HG03108 (cell line): ENCODE measurements at regions not wholly inside any gene's neighbourhood (a gene's known extent, or its start where the extent isn't known, plus 50 kb on each side); places are given as distances from the start of the nearest gene placed in this dataset.
"Not testable (repeated sequence)": the region's sequence is repeated elsewhere in the genome, so short reads cannot be mapped to it uniquely, and the experiment has no call there.

ENCODE experiments used
- ATAC-seq: cut with Tn5 transposase; IDR thresholded peaks from one replicate; pipeline ENCODE4 v1.9.1; 2021; ENCODE audit warnings: moderate library complexity; ENCODE audit not compliant: unreplicated experiment

- ATAC-seq: no peak
These were observed 52.7 kb upstream of the LARP1 start for GRCh38 chr5:154702477-154702876.

- ATAC-seq: not testable (repeated sequence)
These were observed 53.5 kb upstream of the LARP1 start for GRCh38 chr5:154701725-154702124.

DNA sequence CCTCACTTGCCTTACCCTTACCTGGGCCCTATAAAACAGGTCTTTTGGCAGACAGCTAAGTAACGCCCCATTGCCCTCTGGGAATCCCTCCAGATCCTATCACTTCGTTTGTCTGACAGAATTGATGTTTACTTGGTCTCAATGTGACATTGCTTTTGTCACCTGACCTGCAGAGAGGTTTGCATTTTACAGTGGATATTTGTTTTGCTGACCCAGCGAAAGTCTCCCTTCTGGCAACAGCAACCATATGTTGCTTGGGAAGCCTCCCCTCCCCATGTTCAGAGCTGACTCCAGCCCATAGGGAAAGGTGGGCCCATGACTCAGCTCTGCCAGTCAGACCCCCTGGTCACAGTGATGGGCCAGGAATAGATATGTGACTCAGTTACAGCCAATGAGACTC is 54.0 kb upstream of the LARP1 start:
- no peak for ATAC-seq

DNA sequence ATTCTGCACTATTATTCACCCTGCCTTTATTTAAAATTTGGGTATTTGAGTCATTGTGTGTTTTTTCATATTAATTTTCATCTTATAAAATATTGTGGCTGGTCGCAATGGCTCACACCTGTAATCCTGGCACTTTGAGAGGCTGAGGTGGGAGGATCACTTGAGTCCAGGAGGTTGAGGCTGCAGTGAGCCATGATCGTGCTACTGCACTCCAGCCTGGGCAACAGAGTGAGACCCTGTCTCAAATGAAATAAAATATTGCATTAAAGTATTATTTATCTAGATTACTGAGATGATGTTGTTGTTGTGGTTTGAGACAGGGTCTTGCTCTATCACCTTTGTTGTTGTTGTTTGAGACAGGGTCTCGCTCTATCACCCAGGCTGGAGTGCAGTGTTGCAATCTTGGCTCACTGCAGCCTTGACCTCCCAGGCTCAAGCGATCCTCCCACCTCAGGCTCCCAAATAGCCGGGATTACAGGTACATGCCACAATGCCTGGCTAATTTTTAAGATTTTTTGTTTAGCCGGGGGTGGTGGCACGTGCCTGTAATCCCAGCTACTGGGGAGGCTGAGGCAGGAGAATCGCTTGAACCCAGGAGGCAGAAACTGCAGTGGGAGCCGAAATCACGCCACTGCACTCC is 54.8 kb upstream of the LARP1 start:
- not testable (repeated sequence) for ATAC-seq

DNA sequence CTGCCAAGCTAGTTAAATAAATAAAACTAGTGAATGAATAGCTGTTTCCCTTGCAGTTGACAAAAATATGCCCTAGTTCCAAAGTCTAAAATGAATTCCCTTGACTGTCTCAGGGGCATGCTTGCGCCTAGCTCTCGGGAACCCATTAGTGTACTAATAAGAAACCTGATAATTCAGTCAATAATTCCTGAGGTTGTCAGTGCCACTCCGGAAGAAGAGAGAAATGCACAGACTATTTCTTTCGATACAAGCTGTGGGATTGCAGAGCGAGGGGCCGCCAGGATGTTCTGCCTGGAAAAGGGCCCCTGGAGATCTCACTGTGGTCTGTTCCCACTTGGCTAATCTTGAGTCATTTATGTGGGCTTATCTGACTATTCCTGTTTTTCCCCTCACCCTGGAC is 56.4 kb upstream of the LARP1 start:
- no peak for ATAC-seq

DNA sequence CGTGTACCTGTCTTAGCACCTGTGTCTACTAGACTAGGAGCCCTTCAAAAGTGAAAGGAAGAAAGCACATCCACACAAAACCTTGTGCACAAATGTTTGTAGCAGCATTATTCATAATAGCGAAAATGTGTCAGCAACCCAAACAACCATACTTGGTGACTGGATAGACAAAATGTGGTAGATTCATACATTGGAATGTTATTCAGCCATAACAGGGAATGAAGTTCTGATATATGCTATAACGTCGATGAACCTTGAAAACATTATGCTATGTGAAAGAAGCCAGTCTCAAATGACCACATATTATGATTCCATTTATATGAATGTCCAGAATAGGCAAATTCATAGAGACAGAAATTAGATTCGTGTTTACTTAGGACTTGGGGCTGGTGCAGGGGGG is 57.8 kb upstream of the LARP1 start:
- ATAC-seq: no peak

DNA sequence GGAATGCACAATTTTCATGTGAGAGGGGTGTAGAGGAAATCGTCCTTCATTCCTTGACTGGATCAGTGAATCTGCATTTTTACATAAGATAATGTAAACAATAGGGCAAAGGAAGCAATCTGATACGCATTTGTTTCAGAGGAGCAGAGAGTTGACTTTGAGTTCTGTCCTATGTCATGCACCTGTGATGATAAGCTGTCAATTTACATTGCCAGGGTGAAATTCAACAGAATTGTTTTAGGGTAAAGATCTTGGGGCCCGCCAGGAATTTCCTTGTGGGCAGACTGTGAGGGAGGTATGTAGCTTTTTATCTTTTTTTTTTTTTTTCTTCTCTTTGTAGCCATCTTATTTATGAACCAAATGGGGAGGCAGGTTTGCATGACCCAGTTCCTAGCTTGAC is 58.3 kb upstream of the LARP1 start:
- no peak for ATAC-seq

DNA sequence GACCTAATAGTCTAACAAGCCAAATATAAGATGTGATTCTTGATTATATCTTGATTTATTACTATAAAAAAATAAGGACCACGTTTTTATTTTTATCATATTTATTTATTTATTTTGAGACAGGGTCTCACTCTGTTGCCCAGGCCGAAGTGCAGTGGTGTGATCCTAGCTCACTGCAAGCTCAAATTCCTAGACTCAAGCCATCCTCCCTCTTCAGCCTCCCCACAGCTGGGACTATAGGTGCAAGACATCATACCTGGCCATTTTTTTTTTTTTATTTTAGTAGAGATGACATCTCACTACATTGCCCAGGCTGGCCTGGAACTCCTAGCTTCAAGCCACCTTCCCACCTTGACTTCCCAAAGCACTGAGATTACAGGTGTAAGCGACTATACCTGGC is 61.0 kb upstream of the LARP1 start:
- no peak for ATAC-seq

- no peak for ATAC-seq
These were observed 64.7 kb upstream of the LARP1 start for GRCh38 chr5:154690488-154690887.

GRCh38 chr5:154686490-154686889 is 68.7 kb upstream of the LARP1 start:
- ATAC-seq: no peak

- peak; percentile 29 for ATAC-seq
These were observed 71.9 kb upstream of the LARP1 start for GRCh38 chr5:154683101-154683880.

DNA sequence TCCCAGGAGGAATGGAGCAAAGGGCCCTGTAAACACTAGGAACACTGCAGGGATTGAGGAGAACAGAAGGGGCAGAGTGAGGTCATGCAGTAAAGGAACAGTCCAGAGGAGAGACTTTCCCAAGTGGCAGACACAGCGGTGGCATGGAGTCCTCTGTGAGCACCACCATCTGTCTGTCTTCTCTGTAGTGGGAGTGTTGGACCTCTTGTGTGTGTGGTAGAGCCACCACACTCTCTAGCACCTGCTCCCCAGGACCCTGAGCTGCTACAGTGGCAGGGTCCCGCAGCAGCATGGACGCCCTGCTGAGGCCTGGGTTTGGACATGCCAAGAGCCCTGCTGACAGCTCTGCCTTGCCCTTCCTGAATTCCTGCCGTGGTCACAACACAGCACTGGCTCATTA is 75.7 kb upstream of the LARP1 start:
- no peak for ATAC-seq

GRCh38 chr5:154677921-154678320 is 77.3 kb upstream of the LARP1 start:
- ATAC-seq: no peak

GRCh38 chr5:154676508-154676907 is 78.7 kb upstream of the LARP1 start:
- ATAC-seq: no peak

GRCh38 chr5:154674029-154674428 is 81.1 kb upstream of the LARP1 start:
- ATAC-seq: no peak

GRCh38 chr5:154673506-154673905 is 81.7 kb upstream of the LARP1 start:
- no peak for ATAC-seq

DNA sequence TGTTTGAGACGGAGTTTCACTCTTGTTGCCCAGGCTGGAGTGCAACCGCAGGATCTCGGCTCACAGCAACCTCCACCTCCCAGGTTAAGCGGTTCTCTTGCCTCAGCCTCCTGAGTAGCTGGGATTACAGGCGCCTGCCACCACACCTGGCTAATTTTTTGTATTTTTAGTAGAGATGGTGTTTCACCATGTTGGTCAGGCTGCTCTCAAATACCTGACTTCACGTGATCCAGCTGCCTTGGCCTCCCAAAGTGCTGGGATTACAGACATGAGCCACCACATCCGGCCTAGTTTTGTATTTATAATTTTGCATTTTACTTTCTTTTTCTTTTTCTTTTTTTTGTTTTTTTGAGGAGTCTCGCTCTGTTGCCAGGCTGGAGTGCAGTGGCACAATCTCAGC is 85.3 kb upstream of the LARP1 start:
- ATAC-seq: not testable (repeated sequence)

DNA sequence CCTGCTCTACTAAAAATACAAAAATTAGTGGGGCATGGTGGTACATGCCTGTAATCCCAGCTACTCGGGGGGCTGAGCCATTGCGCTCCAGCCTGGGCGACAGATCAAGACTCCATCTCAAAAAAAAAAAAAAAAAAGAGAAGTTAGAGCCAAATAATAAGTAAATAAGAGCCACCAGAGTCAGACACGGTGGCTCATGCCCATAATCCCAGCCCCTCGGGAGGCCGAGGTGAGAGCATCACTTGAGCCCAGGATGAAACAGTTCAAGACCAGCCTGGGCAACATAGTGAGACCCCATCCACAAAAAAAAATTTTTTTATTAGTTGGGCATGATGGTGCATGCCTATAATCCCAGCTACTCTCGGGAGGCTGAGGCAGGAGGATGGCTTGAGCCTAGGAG is 85.8 kb upstream of the LARP1 start:
- ATAC-seq: no peak

DNA sequence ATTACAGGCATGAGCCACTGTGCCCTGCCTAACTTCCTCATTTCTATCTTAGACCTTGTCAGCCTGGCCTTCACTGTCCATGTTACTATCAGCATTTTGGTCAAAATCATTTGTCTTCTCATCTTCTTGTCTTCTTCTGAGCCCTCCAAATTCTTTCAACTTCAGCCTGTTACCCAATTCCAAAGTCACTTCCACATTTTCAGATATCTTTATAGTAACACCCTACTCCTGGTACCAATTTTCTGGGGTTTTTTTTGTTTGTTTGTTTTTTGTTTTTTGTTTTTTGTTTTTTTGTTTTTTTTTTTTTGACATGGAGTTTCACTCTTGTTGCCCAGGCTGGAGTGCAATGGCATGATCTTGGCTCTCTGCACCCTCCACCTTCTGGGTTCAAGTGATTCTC is 90.3 kb upstream of the LARP1 start:
- no peak for ATAC-seq

DNA sequence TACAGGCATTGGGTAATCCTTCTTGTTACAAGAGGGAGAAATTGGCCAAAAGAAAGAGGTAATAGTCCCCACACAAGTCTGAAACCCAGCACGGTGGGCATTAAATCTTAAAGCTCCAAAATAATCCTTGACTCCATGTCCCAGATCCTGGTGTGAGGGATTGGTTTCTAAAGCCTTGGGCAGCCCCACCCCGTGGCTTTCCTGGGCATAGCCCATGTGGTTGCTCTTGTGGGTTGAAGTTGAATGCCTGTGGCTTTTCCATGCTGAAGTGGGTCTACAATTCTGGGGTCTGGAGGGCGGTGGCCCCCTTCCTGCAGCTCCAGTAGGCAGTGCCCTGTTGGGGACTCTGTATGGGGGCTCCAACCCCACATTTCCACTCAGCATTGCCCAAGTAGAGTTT is 91.8 kb upstream of the LARP1 start:
- no peak for ATAC-seq

DNA sequence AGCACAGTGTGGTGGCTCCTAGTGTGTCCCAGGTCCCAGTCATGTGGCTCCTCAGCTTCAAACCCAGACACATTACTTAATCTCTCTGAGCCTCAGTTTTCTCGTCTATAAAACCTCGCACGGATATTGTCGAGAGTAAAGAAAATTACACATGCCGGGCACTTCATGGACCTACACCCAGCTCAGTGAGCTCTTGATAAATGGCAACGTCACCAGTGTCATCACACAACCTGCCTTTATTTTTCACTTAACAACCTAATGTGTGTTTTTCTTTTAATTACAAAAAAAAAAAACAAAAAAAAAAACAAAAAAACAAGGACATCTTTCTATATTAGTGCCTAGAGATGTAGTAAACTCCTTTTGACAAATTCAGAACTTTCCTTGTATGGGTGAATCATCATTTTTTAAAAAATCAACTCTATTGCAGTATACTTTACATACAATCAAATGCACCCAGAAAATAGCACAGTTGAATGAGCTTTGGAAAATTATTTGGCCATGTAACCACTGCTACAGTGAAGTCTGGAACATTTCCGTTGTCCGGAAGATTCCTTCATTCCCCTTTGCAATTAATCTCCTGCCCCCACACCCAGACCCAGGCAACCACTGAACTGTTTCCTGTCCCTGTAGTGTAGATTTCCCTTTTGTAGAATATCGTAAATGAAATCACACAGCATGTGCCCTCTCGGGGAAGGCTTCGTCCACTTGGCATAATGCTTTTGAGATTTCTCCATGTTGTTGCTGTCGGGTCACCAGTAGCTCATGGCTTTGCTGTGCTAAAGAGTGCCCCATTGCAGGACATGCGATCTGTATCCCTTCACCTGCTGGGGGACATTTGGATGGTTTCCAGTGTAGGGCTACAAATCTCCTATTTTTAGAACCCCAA is 100.4 kb upstream of the LARP1 start:
- ATAC-seq: no peak
